ENCODE measurements at regions not wholly inside any gene's neighbourhood (a gene's known extent, or its start where the extent isn't known, plus 50 kb on each side); places are given as distances from the start of the nearest gene placed in this dataset.

DNA sequence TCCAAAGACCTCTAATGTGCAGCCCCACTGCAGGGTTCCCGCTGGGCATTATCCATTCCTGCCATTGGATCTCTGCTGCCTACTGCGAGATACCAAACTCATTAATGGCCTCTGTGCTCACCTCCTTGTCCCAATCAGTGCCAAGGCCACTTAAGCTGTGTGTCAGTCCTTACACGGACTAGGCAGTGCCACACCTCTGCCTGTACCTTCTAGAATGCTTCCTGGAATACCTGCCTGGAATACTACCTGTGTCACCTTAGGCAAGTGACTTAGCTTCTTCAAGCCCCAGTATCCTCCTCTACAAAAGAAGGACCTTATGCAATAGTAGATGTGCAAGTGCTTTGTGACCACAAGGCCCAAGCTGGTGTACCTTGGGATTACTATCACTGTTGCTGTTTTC, 100.1 kb downstream of the FOXD2 start:
- TF ChIP-seq, protein P1, sequence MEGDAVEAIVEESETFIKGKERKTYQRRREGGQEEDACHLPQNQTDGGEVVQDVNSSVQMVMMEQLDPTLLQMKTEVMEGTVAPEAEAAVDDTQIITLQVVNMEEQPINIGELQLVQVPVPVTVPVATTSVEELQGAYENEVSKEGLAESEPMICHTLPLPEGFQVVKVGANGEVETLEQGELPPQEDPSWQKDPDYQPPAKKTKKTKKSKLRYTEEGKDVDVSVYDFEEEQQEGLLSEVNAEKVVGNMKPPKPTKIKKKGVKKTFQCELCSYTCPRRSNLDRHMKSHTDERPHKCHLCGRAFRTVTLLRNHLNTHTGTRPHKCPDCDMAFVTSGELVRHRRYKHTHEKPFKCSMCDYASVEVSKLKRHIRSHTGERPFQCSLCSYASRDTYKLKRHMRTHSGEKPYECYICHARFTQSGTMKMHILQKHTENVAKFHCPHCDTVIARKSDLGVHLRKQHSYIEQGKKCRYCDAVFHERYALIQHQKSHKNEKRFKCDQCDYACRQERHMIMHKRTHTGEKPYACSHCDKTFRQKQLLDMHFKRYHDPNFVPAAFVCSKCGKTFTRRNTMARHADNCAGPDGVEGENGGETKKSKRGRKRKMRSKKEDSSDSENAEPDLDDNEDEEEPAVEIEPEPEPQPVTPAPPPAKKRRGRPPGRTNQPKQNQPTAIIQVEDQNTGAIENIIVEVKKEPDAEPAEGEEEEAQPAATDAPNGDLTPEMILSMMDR (IDR thresholded peaks at IDR 0.05): no peak
- no peak for TF ChIP-seq POLR2AphosphoS5 (IDR thresholded peaks at IDR 0.05)

Data from suprapubic skin (tissue), 3 donors.